Vagina (tissue), 2 donors: ENCODE measurements at regions not wholly inside any gene's neighbourhood (a gene's known extent, or its start where the extent isn't known, plus 50 kb on each side); places are given as distances from the start of the nearest gene placed in this dataset.

Experiments
- DNase-seq, 2 donors: peaks; one replicate each; pipeline ENCODE4 v3.0.0-alpha.2; 2017; ENCODE audit errors: extremely low spot score in 2 of 2
- H3K27ac ChIP-seq: fragments of 200-600 bp; sonication (generic); one replicate; pipeline ENCODE4 v1.5.1; 2019
- H3K27me3 ChIP-seq: fragments of 200-600 bp; sonication (generic); one replicate; pipeline ENCODE4 v1.5.1; 2019
- H3K36me3 ChIP-seq, 2 donors: fragments of 200-600 bp; sonication (generic); one replicate each; pipeline ENCODE4 v1.5.1; 2017 to 2019
- H3K4me1 ChIP-seq: fragments of 200-600 bp; sonication (generic); one replicate; pipeline ENCODE4 v1.5.1; 2019
- H3K4me3 ChIP-seq, 2 donors: fragments of 200-600 bp; sonication (generic); 1 replicate in 1 of 2; 2 replicates in 1 of 2; pipeline ENCODE4 v1.5.1; 2016 to 2019
- H3K9me3 ChIP-seq: fragments of 200-600 bp; sonication (generic); one replicate; pipeline ENCODE4 v1.5.1; 2019
- CTCF ChIP-seq, 3 experiments: fragments of 450-650 bp in 2 of 3; fragments of 200-600 bp in 1 of 3; sonication (generic) in 1 of 3; IDR thresholded peaks; one replicate each; pipeline ENCODE4 v1.5.1; 2017 to 2019; ENCODE audit warnings: antibody characterized with exemption in 3 of 3, mild to moderate bottlenecking in 2 of 3, moderate library complexity in 2 of 3
- POLR2A ChIP-seq, 2 donors: fragments of 450-650 bp; IDR thresholded peaks; one replicate each; pipeline ENCODE4 v1.6.1; 2017; ENCODE audit warnings: antibody characterized with exemption in 2 of 2, mild to moderate bottlenecking in 2 of 2, moderate library complexity in 2 of 2
- POLR2AphosphoS5 ChIP-seq, 2 donors: sonication (generic); formaldehyde crosslinking; IDR thresholded peaks; one replicate each; pipeline ENCODE4 v1.9.0; 2017; ENCODE audit warnings: antibody characterized with exemption in 2 of 2, mild to moderate bottlenecking in 2 of 2, low read depth in 1 of 2; ENCODE audit not compliant: insufficient read depth in 1 of 2
- intact Hi-C: fragments of 100-400 bp; cut with DNase I; formaldehyde crosslinking; loops from one replicate; pipeline ENCODE4 v1.15.1; 2023

DNA sequence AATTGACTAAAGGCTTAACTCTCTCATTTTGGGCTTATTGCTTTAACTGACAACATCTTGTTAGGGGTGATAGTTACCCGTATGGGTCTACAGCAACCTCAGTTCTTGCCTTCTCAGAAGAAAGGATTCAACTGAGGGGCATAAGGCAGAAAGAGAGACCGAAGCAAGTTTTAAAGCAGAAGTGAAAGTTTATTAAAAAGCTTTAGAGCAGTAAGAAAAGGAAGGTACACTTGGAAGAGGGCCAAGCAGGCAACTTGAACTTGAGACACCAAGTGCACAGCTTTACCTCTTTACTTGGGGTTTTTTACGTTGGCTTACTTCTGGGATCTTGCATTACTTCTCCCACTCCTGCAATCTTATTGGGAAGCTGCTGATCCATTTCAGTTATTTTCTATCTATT, 246.9 kb upstream of the PRR20A start:
- intact Hi-C loops, result no loop called here
- no peak for TF ChIP-seq POLR2A (IDR thresholded peaks at IDR 0.05)
- TF ChIP-seq CTCF (IDR thresholded peaks at IDR 0.05), result no peak
- TF ChIP-seq POLR2AphosphoS5 (IDR thresholded peaks at IDR 0.05; ENCODE audit: insufficient read depth in 1 of 2, low read depth in 1 of 2), result no peak
- no peaks in the 10 kb centered on the region for H3K4me1 ChIP-seq
- no peak for DNase-seq
- H3K27me3 ChIP-seq, result no peaks in the 10 kb centered on the region
- H3K36me3 ChIP-seq, result no peaks in the 10 kb centered on the region
- no peak overlapping the region for H3K27ac ChIP-seq
- no peak overlapping the region for H3K4me3 ChIP-seq
- no peaks in the 10 kb centered on the region for H3K9me3 ChIP-seq

DNA sequence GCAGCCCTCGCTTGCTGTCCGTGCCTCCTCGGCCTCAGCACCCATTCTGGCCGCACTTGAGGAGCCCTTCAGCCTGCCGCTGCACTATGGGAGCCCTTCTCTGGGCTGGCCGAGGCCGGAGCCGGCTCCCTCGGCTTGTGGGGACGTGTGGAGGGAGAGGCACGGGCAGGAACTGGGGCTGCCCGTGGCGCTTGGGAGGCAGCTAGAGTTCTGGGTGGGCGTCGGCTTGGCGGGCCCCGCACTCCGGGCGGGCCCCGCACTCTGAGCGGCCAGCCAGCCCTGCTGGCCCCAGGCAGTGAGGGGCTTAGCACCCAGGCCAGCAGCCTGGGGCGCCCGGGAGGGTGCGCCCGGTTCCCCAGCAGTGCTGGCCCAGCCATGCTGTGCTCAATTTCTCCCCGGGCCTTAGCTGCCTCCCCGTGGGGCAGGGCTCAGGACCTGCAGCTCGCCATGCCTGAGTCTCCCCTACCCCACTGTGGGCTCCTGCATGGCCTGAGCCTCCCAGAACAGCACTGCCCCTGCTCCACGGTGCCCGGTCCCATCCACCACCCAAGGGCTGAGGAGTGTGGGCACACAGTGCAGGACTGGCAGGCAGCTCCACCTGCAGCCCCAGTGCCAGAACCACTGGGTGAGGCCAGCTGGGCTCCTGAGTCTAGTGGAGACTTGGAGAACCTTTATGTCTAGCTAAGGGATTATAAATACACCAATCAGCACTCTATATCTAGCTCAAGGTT, 240.0 kb upstream of the PRR20A start:
- Histone ChIP-seq H3K4me1 (no peaks in the 10 kb centered on the region), H3K4me3 (no peak overlapping the region), H3K27me3 (no peaks in the 10 kb centered on the region), H3K9me3 (no peaks in the 10 kb centered on the region), H3K36me3 (no peaks in the 10 kb centered on the region), H3K27ac (no peak overlapping the region)
- intact Hi-C loops, result no loop called here
- DNase-seq, result no peak
- no peak for TF ChIP-seq CTCF (IDR thresholded peaks at IDR 0.05)
- TF ChIP-seq POLR2AphosphoS5 (IDR thresholded peaks at IDR 0.05; ENCODE audit: insufficient read depth in 1 of 2, low read depth in 1 of 2), result no peak
- no peak for TF ChIP-seq POLR2A (IDR thresholded peaks at IDR 0.05)

GRCh38 chr13:56902276-56902675, 238.4 kb upstream of the PRR20A start:
- Histone ChIP-seq H3K27ac (no peak overlapping the region), H3K36me3 (no peaks in the 10 kb centered on the region), H3K4me1 (no peaks in the 10 kb centered on the region), H3K4me3 (no peak overlapping the region), H3K9me3 (no peaks in the 10 kb centered on the region), H3K27me3 (no peaks in the 10 kb centered on the region)
- TF ChIP-seq CTCF (IDR thresholded peaks at IDR 0.05) (no peak), POLR2A (IDR thresholded peaks at IDR 0.05) (no peak), POLR2AphosphoS5 (IDR thresholded peaks at IDR 0.05; ENCODE audit: insufficient read depth in 1 of 2, low read depth in 1 of 2) (no peak)
- DNase-seq, result no peak
- intact Hi-C loops, result no loop called here

DNA sequence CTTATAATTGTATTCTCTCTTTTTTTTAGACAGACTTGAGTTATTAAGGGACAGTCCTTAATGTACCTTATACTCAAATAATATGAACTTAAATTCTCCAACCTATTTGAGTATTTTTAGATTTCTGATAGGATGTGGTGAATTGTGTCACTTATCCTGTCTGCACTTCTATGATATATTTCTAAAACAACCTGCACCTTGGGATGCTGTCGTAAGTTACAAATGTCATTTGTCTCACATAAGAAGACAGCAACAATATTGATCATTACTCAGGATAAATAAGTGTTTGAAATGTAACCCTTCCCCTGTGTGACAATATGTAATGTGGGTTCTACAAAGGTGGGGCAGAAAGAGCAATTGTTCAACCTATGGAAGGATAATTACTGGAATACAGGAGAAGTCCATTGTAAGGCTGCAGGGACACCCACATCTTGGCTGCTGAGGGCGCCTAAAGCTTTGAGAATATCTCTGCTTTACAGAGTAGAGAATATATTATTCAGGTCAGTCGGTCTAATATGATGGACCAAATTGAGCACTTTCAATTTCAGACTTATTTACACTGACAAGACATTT, 236.9 kb upstream of the PRR20A start:
- H3K27ac ChIP-seq, result no peak overlapping the region
- no peak for DNase-seq
- no peak overlapping the region for H3K4me3 ChIP-seq
- H3K27me3 ChIP-seq, result no peaks in the 10 kb centered on the region
- H3K4me1 ChIP-seq, result no peaks in the 10 kb centered on the region
- TF ChIP-seq POLR2A (IDR thresholded peaks at IDR 0.05) (no peak), CTCF (IDR thresholded peaks at IDR 0.05) (no peak), POLR2AphosphoS5 (IDR thresholded peaks at IDR 0.05; ENCODE audit: insufficient read depth in 1 of 2, low read depth in 1 of 2) (no peak)
- H3K9me3 ChIP-seq, result no peaks in the 10 kb centered on the region
- H3K36me3 ChIP-seq, result no peaks in the 10 kb centered on the region
- intact Hi-C loops, result no loop called here

DNA sequence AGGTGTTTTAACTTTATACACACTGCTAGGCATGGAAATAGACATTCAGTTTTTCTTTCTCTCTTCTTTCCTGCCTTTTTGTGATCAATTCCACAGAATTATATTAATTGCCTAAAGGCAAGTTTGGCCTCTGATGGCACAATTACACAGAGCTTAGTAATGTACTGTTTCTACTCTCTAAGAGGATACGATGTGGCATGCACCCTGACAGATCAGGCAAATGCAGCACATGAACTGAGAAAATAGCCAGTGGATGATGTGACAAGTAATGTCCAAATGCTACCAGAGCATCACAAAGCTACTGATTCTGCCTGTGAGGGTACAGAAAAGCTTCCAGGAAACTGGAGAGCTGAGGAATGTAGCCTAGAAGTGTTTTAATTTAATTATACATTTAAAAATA, 233.8 kb upstream of the PRR20A start:
- DNase-seq, result no peak
- intact Hi-C loops, result no loop called here
- H3K4me3 ChIP-seq, result no peak overlapping the region
- H3K36me3 ChIP-seq, result no peaks in the 10 kb centered on the region
- H3K4me1 ChIP-seq, result no peaks in the 10 kb centered on the region
- H3K27me3 ChIP-seq, result no peaks in the 10 kb centered on the region
- no peaks in the 10 kb centered on the region for H3K9me3 ChIP-seq
- TF ChIP-seq CTCF (IDR thresholded peaks at IDR 0.05) (no peak), POLR2AphosphoS5 (IDR thresholded peaks at IDR 0.05; ENCODE audit: insufficient read depth in 1 of 2, low read depth in 1 of 2) (no peak), POLR2A (IDR thresholded peaks at IDR 0.05) (no peak)
- H3K27ac ChIP-seq, result no peak overlapping the region
